Activated naive CD8-positive, alpha-beta T cell treated with anti-CD3 and anti-CD28 coated beads, Interleukin-2, amount 50 U/mL, for 24 hours (primary cell): ENCODE measurements at regions not wholly inside any gene's neighbourhood (a gene's known extent, or its start where the extent isn't known, plus 50 kb on each side); places are given as distances from the start of the nearest gene placed in this dataset.
"Not testable (repeated sequence)": the region's sequence is repeated elsewhere in the genome, so short reads cannot be mapped to it uniquely, and the experiment has no call there.

Experiments
- ATAC-seq: fragments of 150-1000 bp; cut with Tn5 transposase; one replicate; pipeline ENCODE4 v1.10.0; 2021
- DNase-seq: peaks from one replicate; pipeline ENCODE4 v3.0.0; 2021
- H3K27ac Mint-ChIP-seq: one replicate; pipeline ENCODE4 v1.8.0; 2021; ENCODE audit warnings: mild to moderate bottlenecking, mixed read lengths
- H3K27me3 Mint-ChIP-seq: one replicate; pipeline ENCODE4 v1.8.0; 2021; ENCODE audit warnings: mixed read lengths
- H3K36me3 Mint-ChIP-seq: one replicate; pipeline ENCODE4 v1.8.0; 2021; ENCODE audit warnings: low read depth, mixed read lengths
- H3K4me1 Mint-ChIP-seq: one replicate; pipeline ENCODE4 v1.8.0; 2021; ENCODE audit warnings: mixed read lengths
- H3K4me3 Mint-ChIP-seq: one replicate; pipeline ENCODE4 v1.8.0; 2021; ENCODE audit warnings: mild to moderate bottlenecking, moderate library complexity, mixed read lengths
- H3K9me3 Mint-ChIP-seq: one replicate; pipeline ENCODE4 v1.8.0; 2021; ENCODE audit warnings: mixed read lengths

DNA sequence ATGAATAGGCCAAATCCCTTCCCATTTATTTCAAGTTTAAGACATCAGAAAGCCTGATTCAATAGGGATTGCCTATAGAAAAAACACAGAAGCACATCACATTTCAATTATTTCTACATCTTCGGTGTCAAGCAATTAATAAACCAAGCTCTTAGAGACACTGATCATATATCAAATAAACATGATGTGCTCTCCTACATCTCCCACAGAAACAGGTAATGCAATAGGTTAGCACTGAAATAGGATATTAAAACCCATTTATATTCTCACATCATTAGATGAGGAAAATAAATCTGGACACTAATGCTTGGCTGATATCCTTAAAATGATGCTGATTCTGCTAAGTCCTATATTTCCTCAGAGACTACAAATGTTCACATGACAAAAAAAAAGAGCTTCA is 364.7 kb downstream of the MBD2 start:
- ATAC-seq (no peak), DNase-seq (no peak)
- Mint-ChIP-seq H3K4me3 (no peak overlapping the region), H3K27me3 (no peaks in the 10 kb centered on the region), H3K36me3 (no peaks in the 10 kb centered on the region), H3K9me3 (peaks cover 4% of the 10 kb centered on the region), H3K4me1 (no peaks in the 10 kb centered on the region), H3K27ac (no peak overlapping the region)

- ATAC-seq (no peak), DNase-seq (no peak)
- Mint-ChIP-seq H3K9me3 (peaks cover 9% of the 10 kb centered on the region), H3K36me3 (no peaks in the 10 kb centered on the region), H3K4me3 (no peak overlapping the region), H3K27me3 (no peaks in the 10 kb centered on the region), H3K4me1 (no peaks in the 10 kb centered on the region), H3K27ac (no peak overlapping the region)
Measured at GRCh38 chr18:53850902-53851301, 373.6 kb downstream of the MBD2 start.

DNA sequence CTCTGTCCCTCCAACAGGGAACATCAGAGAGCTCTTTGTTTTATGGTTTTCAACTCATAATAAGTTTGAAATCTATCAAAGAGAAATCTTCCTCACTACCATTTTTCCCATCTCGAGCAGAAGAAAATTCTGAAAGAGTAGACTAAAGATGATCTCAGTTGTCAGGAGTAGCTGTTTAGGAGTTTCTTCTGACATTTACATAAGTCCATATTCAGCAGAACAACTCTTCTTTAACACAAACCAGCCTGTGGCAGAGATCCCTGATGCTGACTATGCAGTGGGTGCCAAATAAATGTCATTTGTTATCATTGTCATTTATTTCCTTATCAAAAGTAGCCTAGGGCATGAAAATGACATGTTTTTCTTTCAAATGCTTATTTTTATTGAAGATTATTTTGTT is 380.7 kb downstream of the MBD2 start:
- Mint-ChIP-seq H3K4me1 (no peaks in the 10 kb centered on the region), H3K4me3 (no peak overlapping the region), H3K36me3 (no peaks in the 10 kb centered on the region), H3K9me3 (peaks cover 4% of the 10 kb centered on the region), H3K27ac (no peak overlapping the region), H3K27me3 (no peaks in the 10 kb centered on the region)
- no peak for DNase-seq
- no peak for ATAC-seq

- Mint-ChIP-seq H3K36me3 (no peaks in the 10 kb centered on the region), H3K27me3 (no peaks in the 10 kb centered on the region), H3K9me3 (peaks cover 4% of the 10 kb centered on the region), H3K4me3 (no peak overlapping the region), H3K4me1 (no peaks in the 10 kb centered on the region), H3K27ac (no peak overlapping the region)
- DNase-seq (no peak), ATAC-seq (no peak)
Measured at GRCh38 chr18:53843113-53843760, 381.2 kb downstream of the MBD2 start.

GRCh38 chr18:53838746-53839145 is 385.7 kb downstream of the MBD2 start:
- DNase-seq (no peak), ATAC-seq (no peak)
- Mint-ChIP-seq H3K4me3 (no peak overlapping the region), H3K9me3 (peaks cover 9% of the 10 kb centered on the region), H3K4me1 (no peaks in the 10 kb centered on the region), H3K27ac (no peak overlapping the region), H3K27me3 (no peaks in the 10 kb centered on the region), H3K36me3 (no peaks in the 10 kb centered on the region)

- not testable (repeated sequence) for ATAC-seq, H3K36me3 Mint-ChIP-seq, H3K27me3 Mint-ChIP-seq, H3K4me1 Mint-ChIP-seq, DNase-seq, H3K27ac Mint-ChIP-seq, H3K4me3 Mint-ChIP-seq
- peaks cover 16% of the 10 kb centered on the region for H3K9me3 Mint-ChIP-seq
Measured at GRCh38 chr18:53821141-53821540, 403.3 kb downstream of the MBD2 start.

- Mint-ChIP-seq H3K36me3 (no peaks in the 10 kb centered on the region), H3K9me3 (peaks cover 4% of the 10 kb centered on the region), H3K4me3 (no peak overlapping the region), H3K4me1 (no peaks in the 10 kb centered on the region), H3K27ac (no peak overlapping the region), H3K27me3 (no peaks in the 10 kb centered on the region)
- ATAC-seq (no peak), DNase-seq (no peak)
Measured at GRCh38 chr18:53819671-53820070, 404.8 kb downstream of the MBD2 start.

- ATAC-seq (no peak), DNase-seq (no peak)
- Mint-ChIP-seq H3K36me3 (no peaks in the 10 kb centered on the region), H3K27me3 (no peaks in the 10 kb centered on the region), H3K4me1 (no peaks in the 10 kb centered on the region), H3K27ac (no peak overlapping the region), H3K9me3 (peaks cover 4% of the 10 kb centered on the region), H3K4me3 (no peak overlapping the region)
Measured at GRCh38 chr18:53819174-53819573, 405.3 kb downstream of the MBD2 start.

GRCh38 chr18:53817976-53818950 is 406.2 kb downstream of the MBD2 start:
- Mint-ChIP-seq H3K4me1 (no peaks in the 10 kb centered on the region), H3K9me3 (peaks cover 4% of the 10 kb centered on the region), H3K4me3 (no peak overlapping the region), H3K27ac (no peak overlapping the region), H3K27me3 (no peaks in the 10 kb centered on the region), H3K36me3 (no peaks in the 10 kb centered on the region)
- no peak for ATAC-seq
- DNase-seq, result no peak

GRCh38 chr18:53800171-53800570 is 424.3 kb downstream of the MBD2 start:
- Mint-ChIP-seq H3K4me1 (no peaks in the 10 kb centered on the region), H3K4me3 (no peak overlapping the region), H3K9me3 (peaks cover 7% of the 10 kb centered on the region), H3K27me3 (no peaks in the 10 kb centered on the region), H3K27ac (no peak overlapping the region), H3K36me3 (no peaks in the 10 kb centered on the region)
- ATAC-seq (no peak), DNase-seq (no peak)

DNA sequence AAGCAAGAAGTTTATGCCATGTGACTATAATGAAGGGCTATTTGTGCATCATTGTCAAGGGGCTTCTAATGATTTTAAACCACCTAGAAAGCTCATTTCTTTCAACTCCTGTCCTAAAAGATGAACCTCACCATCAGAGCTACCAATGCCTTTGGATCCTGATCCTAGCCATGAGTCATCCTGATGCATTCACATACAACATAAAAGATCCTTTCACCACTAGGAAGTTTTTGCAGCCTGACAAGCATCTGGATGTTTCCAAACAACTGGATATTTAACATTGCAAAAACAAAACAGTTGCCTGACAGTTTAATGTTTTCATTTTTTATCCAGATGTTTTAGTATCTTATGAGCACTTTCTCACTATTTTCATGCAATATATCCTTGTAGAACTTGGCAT is 425.3 kb downstream of the MBD2 start:
- Mint-ChIP-seq H3K9me3 (peaks cover 5% of the 10 kb centered on the region), H3K27me3 (no peaks in the 10 kb centered on the region), H3K36me3 (no peaks in the 10 kb centered on the region), H3K4me3 (no peak overlapping the region), H3K4me1 (no peaks in the 10 kb centered on the region), H3K27ac (no peak overlapping the region)
- no peak for DNase-seq
- no peak for ATAC-seq

DNA sequence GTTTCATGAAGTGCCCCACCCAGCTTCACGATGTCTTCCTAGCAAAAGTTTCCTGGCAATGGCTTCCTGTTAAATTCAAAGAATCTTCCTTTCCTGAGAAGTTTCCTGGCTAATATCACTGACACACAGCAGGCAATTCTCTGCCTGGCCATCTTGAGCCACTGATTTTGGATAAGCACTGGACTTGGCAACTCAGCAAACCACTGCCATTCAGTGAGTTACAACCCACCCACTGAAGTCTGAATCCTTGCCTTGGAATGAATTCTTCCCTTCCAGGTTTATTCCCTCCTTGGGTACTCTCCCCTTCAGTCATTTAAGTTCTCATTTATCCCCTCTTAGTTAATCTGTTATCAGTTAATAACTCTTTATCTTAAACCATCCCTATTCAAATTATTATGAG is 426.0 kb downstream of the MBD2 start:
- no peak overlapping the region for H3K4me3 Mint-ChIP-seq
- no peak for DNase-seq
- H3K27ac Mint-ChIP-seq, result no peak overlapping the region
- ATAC-seq, result no peak
- no peaks in the 10 kb centered on the region for H3K27me3 Mint-ChIP-seq
- peaks cover 4% of the 10 kb centered on the region for H3K9me3 Mint-ChIP-seq
- no peaks in the 10 kb centered on the region for H3K4me1 Mint-ChIP-seq
- no peaks in the 10 kb centered on the region for H3K36me3 Mint-ChIP-seq

GRCh38 chr18:53797998-53798495 is 426.4 kb downstream of the MBD2 start:
- no peaks in the 10 kb centered on the region for H3K9me3 Mint-ChIP-seq
- H3K27ac Mint-ChIP-seq, result no peak overlapping the region
- H3K36me3 Mint-ChIP-seq, result no peaks in the 10 kb centered on the region
- no peaks in the 10 kb centered on the region for H3K27me3 Mint-ChIP-seq
- H3K4me1 Mint-ChIP-seq, result no peaks in the 10 kb centered on the region
- no peak for ATAC-seq
- H3K4me3 Mint-ChIP-seq, result no peak overlapping the region
- DNase-seq, result no peak

DNA sequence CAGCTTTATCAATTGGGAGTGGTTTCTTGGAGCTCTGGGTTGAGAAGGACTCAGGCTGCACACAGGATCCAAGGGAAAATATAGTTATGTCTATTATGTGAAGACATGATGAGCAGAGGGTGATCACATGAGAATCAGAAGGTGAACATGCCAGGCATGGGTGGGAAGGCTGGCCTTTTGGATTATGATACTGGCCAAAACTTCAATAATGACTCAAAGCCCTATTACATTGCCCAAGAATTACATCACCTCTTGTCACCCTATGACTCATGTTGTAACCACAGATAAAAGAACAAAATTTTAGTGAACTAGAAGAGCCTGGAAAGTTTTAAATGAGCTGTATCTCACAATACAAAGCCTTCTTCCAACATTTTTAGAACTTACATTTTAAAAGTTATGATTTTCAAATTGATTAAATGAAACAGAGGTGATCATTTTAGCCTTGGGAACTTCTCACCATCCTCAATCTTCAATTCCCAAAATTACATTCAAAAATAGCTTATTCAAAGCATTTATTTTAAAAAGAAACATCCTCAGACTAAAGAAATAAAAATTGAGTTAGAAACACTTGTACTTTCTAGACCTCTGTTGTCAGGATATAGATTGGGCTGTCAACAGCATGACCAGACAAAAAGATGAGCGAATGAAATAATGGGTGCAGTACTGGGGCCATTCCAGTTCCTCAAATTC is 428.3 kb downstream of the MBD2 start:
- Mint-ChIP-seq H3K4me1 (no peaks in the 10 kb centered on the region), H3K36me3 (no peaks in the 10 kb centered on the region), H3K27me3 (no peaks in the 10 kb centered on the region), H3K4me3 (no peak overlapping the region), H3K9me3 (no peaks in the 10 kb centered on the region), H3K27ac (no peak overlapping the region)
- DNase-seq, result no peak
- ATAC-seq, result no peak

GRCh38 chr18:53795610-53796009 is 428.9 kb downstream of the MBD2 start:
- no peak for DNase-seq
- Mint-ChIP-seq H3K4me3 (no peak overlapping the region), H3K4me1 (no peaks in the 10 kb centered on the region), H3K9me3 (no peaks in the 10 kb centered on the region), H3K27ac (no peak overlapping the region), H3K36me3 (no peaks in the 10 kb centered on the region), H3K27me3 (no peaks in the 10 kb centered on the region)
- ATAC-seq, result no peak
